ENCODE measurements at regions not wholly inside any gene's neighbourhood (a gene's known extent, or its start where the extent isn't known, plus 50 kb on each side); places are given as distances from the start of the nearest gene placed in this dataset.
A peak's percentile ranks its signal among the peaks of the same experiment; 100 is the strongest.
"Not testable (repeated sequence)": the region's sequence is repeated elsewhere in the genome, so short reads cannot be mapped to it uniquely, and the experiment has no call there.

GRCh38 chr5:123705741-123706140 is 193.8 kb downstream of the CSNK1G3 start:
- Mint-ChIP-seq H3K27me3 (no peaks in the 10 kb centered on the region), H3K4me1 (no peaks in the 10 kb centered on the region), H3K4me3 (no peak overlapping the region), H3K9me3 (ENCODE audit: low read depth) (peaks cover 2% of the 10 kb centered on the region), H3K27ac (no peak overlapping the region), H3K36me3 (no peaks in the 10 kb centered on the region)
- DNase-seq (no peak), ATAC-seq (no peak)
- CTCF ChIA-PET = no interaction called here

GRCh38 chr5:123701511-123702200 is 189.7 kb downstream of the CSNK1G3 start:
- Mint-ChIP-seq H3K36me3 (no peaks in the 10 kb centered on the region), H3K27ac (no peak overlapping the region), H3K4me3 (no peak overlapping the region), H3K4me1 (no peaks in the 10 kb centered on the region), H3K9me3 (ENCODE audit: low read depth) (peaks cover 2% of the 10 kb centered on the region), H3K27me3 (no peaks in the 10 kb centered on the region)
- no peak for ATAC-seq
- no peak for DNase-seq
- CTCF ChIA-PET = no interaction called here

- Mint-ChIP-seq H3K27ac (no peak overlapping the region), H3K9me3 (ENCODE audit: low read depth) (peaks cover 2% of the 10 kb centered on the region)
These were observed 188.8 kb downstream of the CSNK1G3 start for GRCh38 chr5:123700624-123701287.

GRCh38 chr5:123699571-123699970 is 187.6 kb downstream of the CSNK1G3 start:
- Mint-ChIP-seq H3K4me1 (no peaks in the 10 kb centered on the region), H3K27me3 (no peaks in the 10 kb centered on the region), H3K36me3 (no peaks in the 10 kb centered on the region), H3K9me3 (ENCODE audit: low read depth) (peaks cover 2% of the 10 kb centered on the region), H3K27ac (no peak overlapping the region), H3K4me3 (no peak overlapping the region)
- CTCF ChIA-PET = no interaction called here
- no peak for ATAC-seq
- DNase-seq = no peak

More at GRCh38 chr5:123700624-123701287, 188.8 kb downstream of the CSNK1G3 start:
- Mint-ChIP-seq H3K27me3 (no peaks in the 10 kb centered on the region), H3K4me3 (no peak overlapping the region), H3K4me1 (no peaks in the 10 kb centered on the region), H3K36me3 (no peaks in the 10 kb centered on the region)
- CTCF ChIA-PET = no interaction called here
- ATAC-seq (no peak), DNase-seq (no peak)

- not testable (repeated sequence) for DNase-seq; H3K27me3 Mint-ChIP-seq; H3K36me3 Mint-ChIP-seq; H3K4me3 Mint-ChIP-seq; H3K27ac Mint-ChIP-seq; ATAC-seq; H3K4me1 Mint-ChIP-seq; H3K9me3 Mint-ChIP-seq (ENCODE audit: low read depth)
- CTCF ChIA-PET = interaction anchor here (1.1 kb wide), 1 partner anchor 28 kb away, joined by 4 read pairs; no protein-coding TSS in a partner anchor
These were observed 187.0 kb downstream of the CSNK1G3 start for GRCh38 chr5:123698937-123699336.

GRCh38 chr5:123696921-123697341 is 185.0 kb downstream of the CSNK1G3 start:
- Mint-ChIP-seq H3K27me3 (no peaks in the 10 kb centered on the region), H3K27ac (no peak overlapping the region), H3K36me3 (no peaks in the 10 kb centered on the region), H3K4me3 (no peak overlapping the region), H3K9me3 (ENCODE audit: low read depth) (peaks cover 2% of the 10 kb centered on the region), H3K4me1 (no peaks in the 10 kb centered on the region)
- ATAC-seq (no peak), DNase-seq (no peak)
- CTCF ChIA-PET = no interaction called here

GRCh38 chr5:123690821-123691220 is 178.8 kb downstream of the CSNK1G3 start:
- Mint-ChIP-seq H3K27me3 (no peaks in the 10 kb centered on the region), H3K9me3 (ENCODE audit: low read depth) (peaks cover 2% of the 10 kb centered on the region), H3K36me3 (no peaks in the 10 kb centered on the region), H3K27ac (no peak overlapping the region), H3K4me3 (no peak overlapping the region), H3K4me1 (no peaks in the 10 kb centered on the region)
- no peak for DNase-seq
- no peak for ATAC-seq
- CTCF ChIA-PET = no interaction called here

GRCh38 chr5:123681061-123681460 is 169.1 kb downstream of the CSNK1G3 start:
- peaks cover 5% of the 10 kb centered on the region for H3K9me3 Mint-ChIP-seq (ENCODE audit: low read depth)
- CTCF ChIA-PET = no interaction called here
- DNase-seq = no peak

GRCh38 chr5:123673107-123673506 is 161.1 kb downstream of the CSNK1G3 start:
- H3K4me3 Mint-ChIP-seq = no peak overlapping the region
- no peaks in the 10 kb centered on the region for H3K4me1 Mint-ChIP-seq
- no peak for DNase-seq
- no peak for ATAC-seq
- CTCF ChIA-PET = no interaction called here
- no peaks in the 10 kb centered on the region for H3K9me3 Mint-ChIP-seq (ENCODE audit: low read depth)
- H3K27ac Mint-ChIP-seq = no peak overlapping the region
- H3K27me3 Mint-ChIP-seq = no peaks in the 10 kb centered on the region
- no peaks in the 10 kb centered on the region for H3K36me3 Mint-ChIP-seq

More at GRCh38 chr5:123681061-123681460, 169.1 kb downstream of the CSNK1G3 start:
- Mint-ChIP-seq H3K4me1 (no peaks in the 10 kb centered on the region), H3K36me3 (peaks cover 1% of the 10 kb centered on the region), H3K27ac (no peak overlapping the region), H3K27me3 (no peaks in the 10 kb centered on the region), H3K4me3 (no peak overlapping the region)
- no peak for ATAC-seq

- CTCF ChIA-PET = interaction anchor here (0.7 kb wide), 1 partner anchor 437 kb away, joined by 3 read pairs; no protein-coding TSS in a partner anchor
- no peak overlapping the region for H3K4me3 Mint-ChIP-seq
These were observed 159.9 kb downstream of the CSNK1G3 start for GRCh38 chr5:123671711-123672456.

GRCh38 chr5:123671042-123671441 is 159.1 kb downstream of the CSNK1G3 start:
- CTCF ChIA-PET = interaction anchor here (0.7 to 1.4 kb wide), 5 partner anchors 27 to 1575 kb away, joined by 3 to 4 read pairs (median 4); no protein-coding TSS in a partner anchor

More at GRCh38 chr5:123671711-123672456, 159.9 kb downstream of the CSNK1G3 start:
- Mint-ChIP-seq H3K27ac (no peak overlapping the region), H3K36me3 (no peaks in the 10 kb centered on the region), H3K27me3 (no peaks in the 10 kb centered on the region), H3K9me3 (ENCODE audit: low read depth) (no peaks in the 10 kb centered on the region), H3K4me1 (no peaks in the 10 kb centered on the region)
- no peak for DNase-seq
- ATAC-seq = no peak

More at GRCh38 chr5:123671042-123671441, 159.1 kb downstream of the CSNK1G3 start:
- DNase-seq (peak; percentile 58), ATAC-seq (no peak)
- Mint-ChIP-seq H3K9me3 (ENCODE audit: low read depth) (no peaks in the 10 kb centered on the region), H3K4me1 (no peaks in the 10 kb centered on the region), H3K27ac (no peak overlapping the region), H3K4me3 (no peak overlapping the region), H3K27me3 (no peaks in the 10 kb centered on the region), H3K36me3 (no peaks in the 10 kb centered on the region)
